Spinal cord (tissue), 9 donors: ENCODE measurements at regions not wholly inside any gene's neighbourhood (a gene's known extent, or its start where the extent isn't known, plus 50 kb on each side); places are given as distances from the start of the nearest gene placed in this dataset.

Source experiments
- DNase-seq, 6 donors: peaks; one replicate each; pipeline versions ENCODE4 v3.0.0 to v3.0.0-alpha.2; 2013 to 2015; ENCODE audit warnings: low spot score in 6 of 6, low read depth in 4 of 6
- H3K27ac ChIP-seq: one replicate; pipeline ENCODE4 v1.5.1; 2013; ENCODE audit warnings: low read depth, low read length, control low read depth
- H3K27me3 ChIP-seq: one replicate; pipeline ENCODE4 v1.6.1; 2013; ENCODE audit warnings: low read length; ENCODE audit not compliant: control insufficient read depth, insufficient read depth
- H3K36me3 ChIP-seq: one replicate; pipeline ENCODE4 v1.6.1; 2013; ENCODE audit warnings: low read length; ENCODE audit not compliant: control insufficient read depth, insufficient read depth
- H3K4me1 ChIP-seq: one replicate; pipeline ENCODE4 v1.6.1; 2013; ENCODE audit warnings: low read length; ENCODE audit not compliant: control insufficient read depth, insufficient read depth
- H3K4me3 ChIP-seq: one replicate; pipeline ENCODE4 v1.5.1; 2013; ENCODE audit warnings: low read depth, low read length, control low read depth
- H3K9me3 ChIP-seq: one replicate; pipeline ENCODE4 v1.6.1; 2013; ENCODE audit warnings: low read length; ENCODE audit not compliant: control insufficient read depth, insufficient read depth
- WGBS: methylation state at CpG from one replicate; pipeline ENCODE4 v1.1.5; 2013; ENCODE audit warnings: missing lambda C conversion rate; ENCODE audit not compliant: insufficient coverage; 5-methylcytosine and 5-hydroxymethylcytosine counted together
- donor health status: healthy.

DNA sequence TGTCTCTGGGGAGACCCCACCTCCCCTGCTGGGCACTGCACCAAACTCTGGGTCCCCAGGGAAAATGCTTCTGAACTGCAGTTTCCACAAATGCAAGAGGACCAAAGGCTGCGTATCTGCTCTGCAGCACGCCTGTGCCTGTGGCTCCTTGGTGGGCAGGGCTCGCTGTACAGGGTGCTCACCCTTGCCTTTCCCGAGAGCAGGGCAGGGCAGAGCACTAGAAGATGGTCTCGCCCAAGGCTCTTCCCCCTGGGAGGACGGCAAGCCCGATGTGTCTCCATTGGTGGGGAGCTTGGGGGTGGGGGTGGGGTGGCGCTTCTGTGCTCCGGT, 175.3 kb upstream of the RTL1 start:
- 82% methylated on average over 4 of the region's 9 CpGs for WGBS
- H3K36me3 ChIP-seq = no peaks in the 10 kb centered on the region
- DNase-seq = no peak
- H3K27ac ChIP-seq = no peak overlapping the region
- H3K9me3 ChIP-seq = no peaks in the 10 kb centered on the region
- H3K27me3 ChIP-seq = no peaks in the 10 kb centered on the region
- H3K4me1 ChIP-seq = peaks cover 37% of the 10 kb centered on the region
- H3K4me3 ChIP-seq = no peak overlapping the region

DNA sequence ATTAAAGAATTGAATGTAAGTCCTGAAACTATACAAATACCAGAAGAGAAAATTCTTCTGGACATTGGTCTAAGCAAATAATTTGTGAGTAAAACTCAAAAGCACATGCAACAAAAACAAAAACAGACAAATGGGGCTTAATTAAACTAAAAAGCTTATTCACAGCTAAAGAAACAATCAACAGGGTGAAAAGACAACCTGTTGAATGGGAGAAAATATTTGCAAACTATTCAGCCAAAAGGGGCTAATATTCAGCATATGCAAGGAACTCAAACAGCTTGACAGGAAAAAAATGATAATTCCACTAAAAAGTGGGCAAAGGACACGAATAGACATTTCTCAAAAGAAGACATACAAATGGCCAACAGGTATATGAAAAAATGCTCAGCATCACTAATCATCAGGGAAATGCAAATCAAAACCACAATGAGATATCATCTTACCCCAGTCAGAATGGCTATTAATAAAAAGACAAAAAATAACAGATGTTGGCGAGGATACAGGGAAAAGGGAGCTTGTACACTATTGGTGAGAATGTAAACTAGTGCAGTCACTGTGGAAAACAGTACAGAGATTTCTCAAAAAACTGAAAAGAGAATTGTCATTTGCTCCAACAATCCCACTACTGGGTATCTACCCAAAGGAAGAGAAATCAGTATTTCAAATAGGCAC, 177.5 kb upstream of the RTL1 start:
- Histone ChIP-seq H3K27ac (no peak overlapping the region), H3K4me3 (no peak overlapping the region), H3K36me3 (no peaks in the 10 kb centered on the region), H3K27me3 (no peaks in the 10 kb centered on the region), H3K4me1 (peaks cover 27% of the 10 kb centered on the region), H3K9me3 (no peaks in the 10 kb centered on the region)
- no peak for DNase-seq
- WGBS = 100% methylated on average over 1 of the region's 2 CpGs

DNA sequence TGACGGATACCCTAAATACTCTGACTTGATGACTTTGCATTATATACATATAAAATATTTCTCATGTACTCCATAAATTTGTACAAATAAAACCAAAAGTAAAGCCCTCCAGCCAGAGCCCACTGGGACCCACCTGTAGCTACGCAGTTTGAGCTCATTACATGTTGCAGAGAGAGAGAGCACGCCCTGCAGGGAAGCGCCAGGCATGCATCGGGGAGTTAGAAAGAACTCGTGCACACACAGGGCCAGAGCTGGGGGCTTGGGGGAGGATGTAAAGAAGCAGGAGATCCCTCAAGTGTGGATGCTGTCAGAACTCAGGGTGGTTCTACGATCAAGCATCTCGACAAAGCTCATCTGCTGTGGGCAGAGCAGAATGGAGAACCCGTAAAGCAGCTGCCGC, 178.5 kb upstream of the RTL1 start:
- 80% methylated on average over 8 of the region's 10 CpGs for WGBS
- Histone ChIP-seq H3K27ac (no peak overlapping the region), H3K27me3 (no peaks in the 10 kb centered on the region), H3K4me1 (peaks cover 17% of the 10 kb centered on the region), H3K4me3 (no peak overlapping the region), H3K9me3 (no peaks in the 10 kb centered on the region), H3K36me3 (no peaks in the 10 kb centered on the region)
- no peak for DNase-seq

DNA sequence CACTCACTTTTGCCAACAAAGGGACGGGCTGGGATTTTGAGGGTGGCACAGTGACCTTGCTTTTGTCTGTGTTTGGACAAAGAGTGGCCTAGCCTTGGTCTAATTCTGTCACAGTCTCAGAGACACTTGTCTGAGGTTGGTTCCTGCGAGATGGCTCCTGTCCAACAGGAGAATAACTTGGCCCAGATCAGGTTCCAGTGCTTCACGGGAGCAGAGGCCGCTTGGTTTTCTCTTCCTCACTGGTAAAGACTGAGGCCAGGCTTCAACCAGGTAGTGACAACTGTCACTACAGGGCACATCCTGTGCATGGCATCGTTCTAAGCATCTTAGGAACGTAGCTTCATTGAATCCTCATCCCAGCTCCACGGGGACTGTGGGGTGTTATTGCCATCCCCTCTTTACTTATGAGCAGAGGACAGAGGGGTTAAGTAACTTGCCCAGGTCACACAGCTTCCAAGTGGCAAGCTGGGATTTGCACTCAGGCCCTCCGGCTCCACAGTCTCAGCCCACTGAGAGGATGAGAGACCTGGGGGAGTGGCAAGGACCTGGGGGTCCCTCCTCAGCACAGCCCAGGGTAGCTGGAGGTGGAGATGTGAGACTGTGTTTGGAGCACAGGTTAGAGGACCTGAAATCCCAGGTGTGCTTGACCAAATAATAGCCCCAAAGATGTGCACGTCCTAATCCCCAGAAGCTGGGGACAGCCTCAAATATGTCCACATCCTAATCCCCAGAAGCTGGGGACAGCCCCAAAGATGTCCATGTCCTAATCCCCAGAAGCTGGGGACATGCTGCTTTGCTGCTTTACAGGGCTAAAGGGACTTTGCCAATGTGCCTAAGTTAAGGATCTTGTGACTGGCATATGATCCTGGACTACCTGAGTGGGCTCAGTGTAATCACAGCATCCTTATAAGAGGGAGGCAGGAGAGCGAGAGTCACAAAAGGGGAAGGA, 179.2 kb upstream of the RTL1 start:
- no peak for DNase-seq
- H3K9me3 ChIP-seq = no peaks in the 10 kb centered on the region

DNA sequence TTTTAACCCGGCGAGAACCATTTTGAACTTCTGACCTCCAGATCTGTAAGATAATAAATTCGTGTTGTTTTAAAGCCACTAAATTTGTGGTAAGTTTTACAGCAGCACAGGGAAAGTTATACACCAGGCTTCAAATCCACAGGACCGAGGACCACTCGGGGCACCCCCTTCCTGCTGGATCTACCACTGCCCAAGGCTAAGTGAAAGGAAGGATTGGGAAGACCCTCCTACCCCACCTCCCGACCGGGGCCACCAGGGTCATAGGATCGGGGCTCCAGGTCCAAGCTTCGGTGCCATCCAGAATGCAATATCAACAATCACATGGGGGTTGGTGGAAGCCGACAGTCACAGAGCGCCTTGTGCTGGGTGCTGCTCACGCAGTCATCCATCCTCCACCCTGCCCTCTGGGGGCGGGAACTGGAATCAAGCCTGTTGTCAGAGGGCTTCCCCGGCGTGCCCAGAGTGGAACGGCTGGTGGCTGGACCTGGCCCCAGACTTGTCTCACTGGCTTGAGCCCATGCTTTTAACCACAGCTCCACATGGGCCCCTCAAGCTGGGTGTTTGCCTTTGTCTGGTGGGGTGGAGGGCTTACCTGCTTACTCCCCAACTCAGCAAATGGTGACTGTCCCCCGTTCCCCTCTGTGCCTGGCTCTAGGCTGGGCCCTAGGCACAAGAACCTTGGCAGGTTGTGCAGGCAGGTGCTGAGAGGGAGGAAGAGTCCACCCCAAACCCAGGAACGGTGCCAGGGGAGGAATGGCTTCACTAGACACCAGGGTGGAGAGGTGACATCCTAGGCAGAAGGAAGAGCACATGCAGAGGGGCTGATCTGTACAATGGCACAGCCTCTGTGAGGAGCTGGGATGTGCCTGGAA, 180.3 kb upstream of the RTL1 start:
- no peak for DNase-seq
- no peaks in the 10 kb centered on the region for H3K4me1 ChIP-seq
- H3K4me3 ChIP-seq = no peak overlapping the region
- no peak overlapping the region for H3K27ac ChIP-seq
- no peaks in the 10 kb centered on the region for H3K27me3 ChIP-seq
- WGBS = 62% methylated on average over 15 of the region's 18 CpGs
- no peaks in the 10 kb centered on the region for H3K36me3 ChIP-seq
- H3K9me3 ChIP-seq = no peaks in the 10 kb centered on the region

More for the DNA sequence above, 179.2 kb upstream of the RTL1 start:
- Histone ChIP-seq H3K27me3 (no peaks in the 10 kb centered on the region), H3K4me3 (no peak overlapping the region), H3K27ac (no peak overlapping the region), H3K4me1 (peaks cover 11% of the 10 kb centered on the region), H3K36me3 (no peaks in the 10 kb centered on the region)
- 90% methylated on average over 10 of the region's 10 CpGs for WGBS

DNA sequence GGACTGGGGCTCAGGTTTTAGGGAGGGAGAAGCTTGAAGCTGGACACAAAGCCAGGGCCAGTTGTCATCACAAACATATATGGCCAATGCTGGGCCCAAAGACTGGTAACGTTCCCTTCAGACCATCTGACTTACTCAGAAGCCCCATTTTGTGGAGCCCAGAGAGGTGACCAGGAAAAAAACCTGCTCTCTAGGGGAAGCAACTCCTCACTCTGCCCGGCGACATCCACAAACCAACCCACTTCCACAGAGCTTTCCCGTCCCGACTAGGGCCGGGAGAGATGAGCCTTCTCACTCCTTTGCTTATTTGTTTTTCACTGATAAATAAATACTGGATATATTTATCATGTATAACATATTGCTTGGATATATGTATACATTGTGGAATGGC, 180.9 kb upstream of the RTL1 start:
- WGBS = 83% methylated on average over 1 of the region's 6 CpGs
- DNase-seq = no peak
- H3K4me1 ChIP-seq = no peaks in the 10 kb centered on the region

DNA sequence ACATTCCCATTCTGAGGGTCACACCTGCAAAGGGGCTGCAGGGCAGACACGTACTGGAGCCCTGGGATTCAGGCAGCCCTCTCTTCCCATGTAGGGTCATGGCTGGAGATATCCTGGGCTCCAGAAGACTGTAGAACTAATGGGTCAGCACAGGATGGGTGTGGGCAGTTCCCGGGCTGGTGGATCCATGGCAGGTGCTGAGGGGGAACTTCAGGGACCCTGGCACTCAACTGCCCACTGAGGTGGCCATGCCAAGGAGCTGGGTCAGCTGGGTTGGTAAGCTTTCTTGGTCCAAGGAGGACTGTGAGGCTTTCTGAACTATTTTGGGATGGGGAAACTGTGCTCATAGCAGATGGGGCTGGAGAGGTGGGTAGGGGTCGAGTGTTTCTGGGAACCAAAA, 183.4 kb upstream of the RTL1 start:
- DNase-seq = no peak
- no peaks in the 10 kb centered on the region for H3K27me3 ChIP-seq
- WGBS = 87% methylated on average over 3 of the region's 3 CpGs
- no peaks in the 10 kb centered on the region for H3K9me3 ChIP-seq
- H3K27ac ChIP-seq = no peak overlapping the region
- H3K4me1 ChIP-seq = no peaks in the 10 kb centered on the region
- no peak overlapping the region for H3K4me3 ChIP-seq
- no peaks in the 10 kb centered on the region for H3K36me3 ChIP-seq

More for the DNA sequence above, 180.9 kb upstream of the RTL1 start:
- no peaks in the 10 kb centered on the region for H3K27me3 ChIP-seq
- H3K27ac ChIP-seq = no peak overlapping the region
- no peaks in the 10 kb centered on the region for H3K9me3 ChIP-seq
- H3K36me3 ChIP-seq = no peaks in the 10 kb centered on the region
- H3K4me3 ChIP-seq = no peak overlapping the region

DNA sequence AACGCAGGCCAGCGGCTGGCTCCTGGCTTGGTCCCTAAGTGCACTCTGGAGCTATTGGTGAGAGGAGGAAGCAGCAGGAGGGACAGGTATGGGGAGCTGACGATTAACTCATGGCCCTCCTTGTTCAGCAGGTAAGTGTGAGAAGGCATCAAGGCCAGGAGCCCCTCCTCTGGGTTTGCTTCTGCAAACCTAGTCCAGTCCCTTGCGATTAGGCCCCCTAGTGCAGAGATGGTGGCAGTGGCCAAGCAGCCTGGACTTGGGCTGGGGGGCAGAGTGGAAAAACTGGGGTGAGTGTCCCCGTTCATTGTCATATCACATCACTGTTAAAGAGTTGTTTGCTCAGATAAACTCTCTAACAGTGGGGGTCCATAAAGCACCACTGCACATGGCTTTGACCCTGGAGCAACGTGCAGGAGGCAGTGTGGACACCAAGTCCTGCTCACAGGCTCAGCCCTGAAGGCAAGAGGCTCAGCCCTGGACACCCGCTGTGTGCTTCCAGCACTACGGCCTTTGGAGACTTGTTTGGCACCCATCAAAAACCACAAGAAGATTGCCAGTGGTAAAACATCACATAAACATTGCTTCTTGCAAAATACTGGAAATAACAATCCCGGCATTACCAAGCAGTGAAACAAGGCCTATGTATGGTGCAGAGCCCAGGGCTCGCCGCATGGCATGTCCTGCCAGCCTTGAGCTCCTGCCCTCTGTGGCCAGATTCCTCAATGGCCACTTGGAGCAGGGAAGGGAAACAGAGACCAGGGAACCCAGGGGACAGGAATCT, 184.3 kb upstream of the RTL1 start:
- Histone ChIP-seq H3K27me3 (no peaks in the 10 kb centered on the region), H3K4me1 (no peaks in the 10 kb centered on the region), H3K9me3 (no peaks in the 10 kb centered on the region), H3K27ac (no peak overlapping the region), H3K36me3 (no peaks in the 10 kb centered on the region), H3K4me3 (no peak overlapping the region)
- DNase-seq = no peak
- WGBS = 87% methylated on average over 9 of the region's 11 CpGs

DNA sequence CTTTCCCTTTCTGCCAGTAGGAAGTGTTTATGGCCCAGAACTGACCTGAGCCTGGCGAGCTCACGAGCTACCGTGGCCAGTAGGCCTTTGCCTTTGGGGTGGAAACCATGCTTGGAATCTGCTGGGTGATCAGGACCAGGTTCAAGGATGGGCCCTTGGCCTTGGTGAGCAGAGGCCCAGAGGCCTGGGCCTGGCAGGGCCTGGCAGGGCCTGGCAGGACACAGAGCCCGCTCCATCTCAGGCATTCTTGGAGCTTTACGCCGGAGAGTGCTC, 184.8 kb upstream of the RTL1 start:
- Histone ChIP-seq H3K9me3 (no peaks in the 10 kb centered on the region), H3K4me3 (no peak overlapping the region), H3K27me3 (no peaks in the 10 kb centered on the region), H3K4me1 (no peaks in the 10 kb centered on the region), H3K27ac (no peak overlapping the region), H3K36me3 (no peaks in the 10 kb centered on the region)
- WGBS = 98% methylated on average over 6 of the region's 6 CpGs
- DNase-seq = no peak
